DMS114 treated with DMSO at 0.1 percent for 48 hours (cell line): ENCODE measurements at regions not wholly inside any gene's neighbourhood (a gene's known extent, or its start where the extent isn't known, plus 50 kb on each side); places are given as distances from the start of the nearest gene placed in this dataset.

Source experiments
- DNase-seq: peaks from one replicate; lab custom pipeline; 2025; ENCODE audit not compliant: unreplicated experiment; lab: John Stamatoyannopoulos, UW

DNA sequence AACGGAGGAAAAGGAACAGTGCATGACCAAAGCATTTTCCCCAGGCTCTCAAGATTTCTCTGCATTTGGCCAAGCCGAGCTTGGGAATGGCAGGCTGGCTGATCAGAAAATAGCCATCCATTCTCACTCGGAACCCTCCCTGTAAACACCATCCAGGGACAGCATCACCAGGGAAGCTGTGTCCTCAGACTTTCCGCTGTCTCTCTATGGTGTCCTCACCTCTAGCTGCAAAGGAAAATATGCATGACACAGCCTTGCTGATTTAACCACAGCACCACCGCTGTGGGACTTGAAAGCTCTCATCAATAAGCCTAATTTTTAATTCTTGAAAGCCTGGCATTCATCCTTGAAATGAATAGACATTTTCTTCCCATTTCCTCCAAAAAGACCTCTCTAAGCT is 311.7 kb downstream of the EIPR1 start:
- no peak for DNase-seq

DNA sequence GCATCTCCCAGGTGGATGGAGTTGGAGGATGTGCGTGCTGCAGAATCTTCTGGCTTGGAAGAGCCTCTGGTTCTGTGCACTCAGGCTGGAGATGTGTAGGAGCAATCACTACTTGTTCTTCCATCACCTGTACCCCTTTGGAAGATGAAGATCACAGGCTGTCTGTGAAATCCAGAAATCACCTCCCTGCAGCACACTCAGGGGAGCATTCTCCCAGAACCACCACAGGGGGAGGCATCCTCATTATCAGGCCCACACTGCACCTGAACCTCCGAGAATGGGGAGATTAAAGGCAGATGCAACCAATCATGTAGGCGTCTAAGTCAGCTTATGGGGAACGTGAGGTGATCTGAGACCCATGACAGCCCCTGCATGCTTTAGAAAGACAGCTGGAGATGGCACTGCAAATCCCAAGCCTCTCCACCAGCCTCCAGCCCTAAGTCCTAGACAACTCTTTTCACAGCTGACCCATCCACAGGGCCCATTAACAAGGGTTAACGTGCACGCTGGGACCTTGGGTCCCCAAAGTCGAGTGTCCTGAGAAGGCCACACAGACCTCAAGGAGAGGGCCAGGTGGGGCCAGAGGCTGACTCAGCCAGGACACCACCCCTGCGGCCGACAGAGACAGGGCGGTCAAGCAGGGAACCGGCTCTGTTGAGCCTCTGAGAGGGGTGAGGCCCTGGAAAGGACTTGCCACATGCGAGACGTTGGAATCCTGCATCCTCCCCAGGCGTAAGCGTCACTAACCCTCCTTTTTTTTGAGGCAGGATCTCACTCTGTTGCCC is 314.9 kb downstream of the EIPR1 start:
- DNase-seq = no peak

GRCh38 chr2:3060049-3060448 is 317.6 kb downstream of the EIPR1 start:
- DNase-seq = no peak

GRCh38 chr2:3059141-3059925 is 318.3 kb downstream of the EIPR1 start:
- no peak for DNase-seq

GRCh38 chr2:3054066-3054465 is 323.6 kb downstream of the EIPR1 start:
- DNase-seq = no peak

DNA sequence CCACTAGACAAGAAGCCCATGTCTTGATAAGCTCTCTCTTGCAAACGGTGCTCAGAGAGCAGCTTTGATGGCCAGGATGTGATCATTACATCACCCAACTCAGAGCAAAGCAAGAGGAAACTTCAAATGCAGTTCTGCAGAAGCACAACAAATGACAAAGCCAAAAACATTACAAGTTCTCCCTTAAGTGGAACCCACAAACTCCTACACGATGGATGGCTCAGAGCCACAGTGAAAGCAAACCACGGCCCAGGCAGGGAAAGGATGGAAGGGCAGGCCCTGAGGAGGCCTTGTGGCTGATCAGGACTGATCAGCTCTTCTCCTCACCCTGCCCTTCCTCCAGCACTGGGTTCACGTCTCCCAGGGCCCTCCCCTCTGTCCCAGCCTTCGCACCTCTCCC is 326.4 kb downstream of the EIPR1 start:
- no peak for DNase-seq

DNA sequence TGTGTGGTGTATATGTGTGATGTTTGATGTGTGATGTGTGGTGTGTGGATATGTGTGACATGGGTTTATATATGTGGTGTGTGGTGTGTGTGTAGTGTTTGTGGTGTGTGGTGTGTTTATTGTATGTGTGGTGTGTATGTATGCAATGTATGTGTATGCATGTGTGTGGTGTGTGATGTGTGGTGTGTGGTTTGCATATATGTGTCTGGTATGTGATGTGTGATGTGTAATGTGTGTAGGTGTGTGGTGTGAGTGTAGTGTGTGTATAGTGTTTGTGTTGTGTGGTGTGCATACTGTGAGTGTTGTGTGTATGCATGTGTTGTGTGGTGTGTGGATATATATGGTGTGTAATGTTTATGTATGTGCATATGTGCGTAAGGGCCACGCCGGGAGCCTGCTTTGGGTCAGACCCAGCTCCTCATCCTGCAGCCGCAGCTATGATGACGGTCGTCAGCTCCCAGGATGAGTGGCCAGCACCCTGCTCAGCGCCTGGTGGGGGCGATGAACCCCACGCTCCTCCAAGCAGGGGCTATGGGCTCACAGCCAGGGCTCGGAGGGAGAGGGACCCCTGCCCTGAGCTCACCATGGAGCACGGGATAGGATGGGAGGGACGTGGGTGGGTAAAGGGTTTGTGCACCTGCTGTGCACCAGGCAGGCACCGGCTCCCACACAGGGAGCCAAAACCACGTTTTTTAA is 331.3 kb downstream of the EIPR1 start:
- DNase-seq = no peak

GRCh38 chr2:3045318-3045921 is 332.2 kb downstream of the EIPR1 start:
- no peak for DNase-seq

- DNase-seq = no peak
These were observed 332.9 kb downstream of the EIPR1 start for GRCh38 chr2:3044587-3045317.

- no peak for DNase-seq
These were observed 333.9 kb downstream of the EIPR1 start for GRCh38 chr2:3043726-3044125.

DNA sequence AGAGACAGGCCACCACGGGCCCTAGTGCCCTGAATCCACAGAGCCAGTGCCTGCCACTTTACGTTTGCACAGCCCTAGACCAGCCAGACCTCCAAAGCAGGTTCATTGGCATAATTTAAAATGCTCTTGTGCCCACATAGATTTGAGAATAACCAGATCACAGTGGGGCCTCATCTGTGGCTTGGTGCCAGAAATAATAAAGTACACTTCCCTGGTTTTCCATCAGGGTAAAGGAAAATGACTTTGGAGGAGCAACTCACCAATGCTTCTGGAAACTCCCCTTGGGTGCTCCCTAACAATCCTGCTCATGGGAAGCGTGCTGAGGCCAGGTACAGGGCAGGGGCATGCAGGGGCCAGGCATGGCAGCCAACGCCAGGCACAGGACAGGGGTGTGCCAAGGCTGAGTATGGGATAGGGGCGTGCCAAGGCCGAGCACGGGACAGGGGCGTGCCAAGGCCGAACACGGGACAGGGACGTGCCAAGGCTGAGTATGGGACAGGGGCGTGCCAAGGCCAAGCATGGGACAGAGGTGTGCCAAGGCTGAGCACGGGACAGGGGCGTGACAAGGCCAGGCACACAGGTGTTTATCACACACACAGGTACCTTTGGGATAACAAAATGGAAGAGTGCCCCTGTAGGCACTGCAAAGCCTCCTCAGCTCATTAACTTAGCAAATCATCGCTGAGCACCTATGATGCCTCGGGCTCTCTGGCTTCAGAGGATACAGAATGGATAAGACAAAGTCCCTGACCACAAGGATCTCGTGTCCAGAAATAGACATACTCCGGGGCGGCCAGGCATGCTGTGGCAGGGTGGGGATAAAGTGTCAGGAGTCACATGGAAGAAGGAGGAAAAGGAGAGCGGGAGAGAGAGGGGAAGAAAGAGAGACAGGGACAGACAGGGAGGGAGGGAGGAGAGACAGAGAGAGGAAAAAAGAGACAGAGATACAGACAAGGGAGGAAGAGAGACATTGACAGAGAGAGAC is 334.7 kb downstream of the EIPR1 start:
- DNase-seq = no peak

DNA sequence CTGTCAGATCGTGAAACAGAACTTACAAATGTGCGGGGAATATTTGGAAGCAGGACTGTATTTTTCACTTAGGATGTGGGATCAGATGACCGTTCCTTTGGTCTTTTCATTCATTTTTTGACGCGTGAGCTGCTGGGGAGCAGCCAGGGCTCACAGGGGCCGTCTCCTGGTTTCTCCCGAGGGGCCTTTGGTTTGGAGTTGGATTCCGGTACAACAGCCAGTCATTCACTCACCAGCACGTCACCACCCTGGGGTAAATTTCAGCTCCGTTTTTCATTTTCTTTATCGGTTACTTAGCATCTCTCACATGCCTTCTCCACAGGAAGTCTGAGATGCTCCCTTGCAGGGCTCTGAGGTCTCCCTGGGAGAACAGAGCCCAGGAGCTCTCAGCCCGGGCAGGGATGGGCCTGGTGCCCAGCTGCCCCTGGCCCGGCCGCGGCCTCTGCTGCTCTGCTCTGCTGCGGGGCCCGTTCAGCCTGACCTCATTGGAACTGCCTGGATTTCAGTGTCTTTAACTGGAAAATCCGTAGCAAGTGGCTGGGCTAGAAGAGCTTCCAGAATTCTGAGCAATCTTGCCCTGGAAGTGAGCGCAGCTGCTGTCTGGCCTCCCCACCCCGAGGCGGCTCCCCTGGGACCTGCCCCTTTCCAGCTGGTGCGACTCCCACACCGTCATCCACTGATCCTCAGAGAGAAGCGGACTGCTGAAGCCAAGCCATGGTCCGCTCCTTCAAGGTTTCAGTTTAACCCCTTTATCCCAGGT is 335.6 kb downstream of the EIPR1 start:
- DNase-seq = no peak

- no peak for DNase-seq
These were observed 336.4 kb downstream of the EIPR1 start for GRCh38 chr2:3041246-3041645.

DNA sequence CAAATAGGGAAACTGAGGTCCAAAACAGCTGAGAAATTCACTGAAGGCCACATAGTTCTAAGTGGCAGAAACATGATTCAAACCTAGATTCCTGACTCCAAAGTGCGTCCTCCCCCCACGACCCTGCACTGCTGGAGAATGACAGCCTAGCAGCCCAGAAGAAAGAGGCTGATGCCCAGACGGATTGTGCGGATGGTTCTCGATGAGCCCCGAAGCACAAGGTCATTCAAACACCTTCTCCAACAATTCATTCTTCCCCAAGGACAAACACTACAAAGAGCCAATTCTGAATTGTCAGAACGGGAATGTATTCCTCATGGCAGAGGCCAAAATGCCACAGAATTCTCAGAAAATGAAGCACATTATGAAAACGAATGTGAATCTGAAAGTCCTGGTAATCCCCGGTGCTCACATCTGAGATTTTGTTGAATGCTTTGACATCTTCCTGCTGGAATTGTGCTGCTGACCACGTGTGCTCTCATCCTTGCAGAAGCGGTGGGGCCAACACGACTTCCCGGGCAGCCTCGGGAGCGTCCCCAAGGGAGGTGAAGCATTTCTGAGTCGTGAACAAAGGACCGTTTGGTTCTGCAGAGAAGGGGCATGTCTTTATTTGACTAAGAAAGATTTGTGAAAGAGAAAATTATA is 337.0 kb downstream of the EIPR1 start:
- no peak for DNase-seq

GRCh38 chr2:3040066-3040428 is 337.6 kb downstream of the EIPR1 start:
- DNase-seq = no peak

- no peak for DNase-seq
These were observed 338.2 kb downstream of the EIPR1 start for GRCh38 chr2:3039188-3040065.

GRCh38 chr2:3038636-3039035 is 339.0 kb downstream of the EIPR1 start:
- DNase-seq = no peak
